ENCODE measurements at regions not wholly inside any gene's neighbourhood (a gene's known extent, or its start where the extent isn't known, plus 50 kb on each side); places are given as distances from the start of the nearest gene placed in this dataset.

DNA sequence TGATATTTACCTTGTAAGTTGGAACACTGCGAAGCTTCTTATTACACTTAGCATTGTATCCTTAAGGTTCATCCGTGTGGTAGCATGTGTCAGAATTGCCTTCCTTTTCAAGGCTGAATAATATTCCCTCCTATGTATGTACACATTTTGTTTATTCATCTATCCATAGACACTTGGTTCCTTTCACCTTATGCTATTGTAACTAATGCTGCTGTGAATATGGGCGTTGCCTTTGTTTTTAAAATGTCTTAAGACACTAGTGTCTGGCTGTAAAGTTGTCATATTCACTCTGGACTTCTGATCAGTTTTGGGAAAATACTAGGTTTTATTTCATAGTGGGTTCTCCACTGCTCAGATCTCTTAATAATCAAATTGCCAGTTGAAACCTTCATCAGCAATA lies 383.3 kb upstream of the PRR16 start:
- Mint-ChIP-seq H3K36me3 (no peaks in the 10 kb centered on the region), H3K27me3 (ENCODE audit: low read depth in 3 of 3) (no peaks in the 10 kb centered on the region), H3K4me1 (no peaks in the 10 kb centered on the region), H3K4me3 (no peak overlapping the region), H3K9me3 (peaks cover 0 to 2% (median 0%) of the 10 kb centered on the region in 7 donors), H3K27ac (no peak overlapping the region)
- Histone ChIP-seq H4K20me1 (ENCODE audit: insufficient read depth, low read length) (no peaks in the 10 kb centered on the region), H3K4me3 (replicated peaks in 1 of 3; ENCODE audit: low read depth in 2 of 3, low read length in 3 of 3) (no peak overlapping the region), H3K27me3 (ENCODE audit: control insufficient read depth in 2 of 2, insufficient read depth in 2 of 2, low read length in 2 of 2) (no peaks in the 10 kb centered on the region), H3K36me3 (replicated peaks in 1 of 2; ENCODE audit: control insufficient read depth in 1 of 2, insufficient read depth in 2 of 2, low read length in 2 of 2) (no peaks in the 10 kb centered on the region), H3K4me1 (ENCODE audit: control insufficient read depth in 1 of 2, insufficient read depth in 2 of 2, low read length in 2 of 2) (no peaks in the 10 kb centered on the region), H3K27ac (ENCODE audit: low read depth in 1 of 2, low read length in 2 of 2) (no peak overlapping the region), H3K9ac (ENCODE audit: insufficient read depth, low read length, poor library complexity, severe bottlenecking) (no peak overlapping the region), H3K79me2 (ENCODE audit: insufficient read depth, low read length) (no peaks in the 10 kb centered on the region), H3K4me2 (replicated peaks; ENCODE audit: extremely low read depth, low read length, poor library complexity, severe bottlenecking) (no peak overlapping the region), H2AFZ (ENCODE audit: insufficient read depth, low read depth, low read length, poor library complexity, severe bottlenecking) (no peak overlapping the region), H3K9me3 (replicated peaks in 1 of 2; ENCODE audit: control insufficient read depth in 1 of 2, insufficient read depth in 1 of 2, low read length in 2 of 2) (no peaks in the 10 kb centered on the region)
- TF ChIP-seq, protein P1, sequence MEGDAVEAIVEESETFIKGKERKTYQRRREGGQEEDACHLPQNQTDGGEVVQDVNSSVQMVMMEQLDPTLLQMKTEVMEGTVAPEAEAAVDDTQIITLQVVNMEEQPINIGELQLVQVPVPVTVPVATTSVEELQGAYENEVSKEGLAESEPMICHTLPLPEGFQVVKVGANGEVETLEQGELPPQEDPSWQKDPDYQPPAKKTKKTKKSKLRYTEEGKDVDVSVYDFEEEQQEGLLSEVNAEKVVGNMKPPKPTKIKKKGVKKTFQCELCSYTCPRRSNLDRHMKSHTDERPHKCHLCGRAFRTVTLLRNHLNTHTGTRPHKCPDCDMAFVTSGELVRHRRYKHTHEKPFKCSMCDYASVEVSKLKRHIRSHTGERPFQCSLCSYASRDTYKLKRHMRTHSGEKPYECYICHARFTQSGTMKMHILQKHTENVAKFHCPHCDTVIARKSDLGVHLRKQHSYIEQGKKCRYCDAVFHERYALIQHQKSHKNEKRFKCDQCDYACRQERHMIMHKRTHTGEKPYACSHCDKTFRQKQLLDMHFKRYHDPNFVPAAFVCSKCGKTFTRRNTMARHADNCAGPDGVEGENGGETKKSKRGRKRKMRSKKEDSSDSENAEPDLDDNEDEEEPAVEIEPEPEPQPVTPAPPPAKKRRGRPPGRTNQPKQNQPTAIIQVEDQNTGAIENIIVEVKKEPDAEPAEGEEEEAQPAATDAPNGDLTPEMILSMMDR (IDR thresholded peaks at IDR 0.05): no peak
- intact Hi-C loops (cut with micrococcal nuclease): no loop called here
- no CpG with 5 or more reads among the region's 3 CpGs for WGBS (ENCODE audit: insufficient coverage)
- DNase-seq: no peak

DNA sequence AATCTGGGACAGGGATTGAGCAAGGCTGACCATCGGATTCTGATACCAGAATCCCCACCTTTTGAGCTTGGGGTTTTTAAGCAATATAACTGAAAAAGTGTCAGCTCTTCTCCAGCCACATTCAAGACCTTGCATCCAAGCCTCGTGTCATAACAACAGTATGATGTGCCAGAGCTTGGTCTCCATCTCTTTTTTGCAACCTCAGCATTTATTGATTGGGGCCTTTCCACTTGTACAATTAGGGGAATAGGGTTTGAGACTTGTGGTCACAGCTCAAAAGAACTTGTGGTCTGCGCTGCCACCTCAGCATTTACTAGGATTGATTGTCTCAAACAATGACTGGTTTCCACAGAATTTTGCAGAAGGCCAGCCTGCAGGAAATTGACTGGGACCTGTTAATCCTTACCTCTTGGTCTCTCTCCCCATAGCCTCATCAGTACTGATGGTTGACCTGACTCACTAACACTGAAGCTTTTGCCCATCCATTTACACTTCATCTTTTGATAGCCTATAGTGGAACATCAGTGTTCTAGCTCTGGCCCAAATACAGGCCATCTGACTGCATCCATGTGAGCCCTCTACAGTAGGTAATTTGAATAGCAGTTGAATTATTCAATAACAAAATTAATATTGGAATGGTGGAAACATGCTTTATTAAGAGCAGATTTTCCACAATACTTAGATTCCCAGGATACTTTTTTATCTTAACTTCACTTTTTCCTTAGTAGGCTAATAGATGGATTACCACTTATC lies 381.6 kb upstream of the PRR16 start:
- Histone ChIP-seq H3K36me3 (replicated peaks in 1 of 2; ENCODE audit: control insufficient read depth in 1 of 2, insufficient read depth in 2 of 2, low read length in 2 of 2) (no peaks in the 10 kb centered on the region), H3K27me3 (ENCODE audit: control insufficient read depth in 2 of 2, insufficient read depth in 2 of 2, low read length in 2 of 2) (no peaks in the 10 kb centered on the region), H4K20me1 (ENCODE audit: insufficient read depth, low read length) (no peaks in the 10 kb centered on the region), H3K4me1 (ENCODE audit: control insufficient read depth in 1 of 2, insufficient read depth in 2 of 2, low read length in 2 of 2) (no peaks in the 10 kb centered on the region), H3K4me2 (replicated peaks; ENCODE audit: extremely low read depth, low read length, poor library complexity, severe bottlenecking) (no peak overlapping the region), H3K9ac (ENCODE audit: insufficient read depth, low read length, poor library complexity, severe bottlenecking) (no peak overlapping the region), H3K9me3 (replicated peaks in 1 of 2; ENCODE audit: control insufficient read depth in 1 of 2, insufficient read depth in 1 of 2, low read length in 2 of 2) (no peaks in the 10 kb centered on the region), H3K79me2 (ENCODE audit: insufficient read depth, low read length) (no peaks in the 10 kb centered on the region), H2AFZ (ENCODE audit: insufficient read depth, low read depth, low read length, poor library complexity, severe bottlenecking) (no peak overlapping the region), H3K4me3 (replicated peaks in 1 of 3; ENCODE audit: low read depth in 2 of 3, low read length in 3 of 3) (no peak overlapping the region), H3K27ac (ENCODE audit: low read depth in 1 of 2, low read length in 2 of 2) (no peak overlapping the region)
- DNase-seq: no peak
- H3K4me3 Mint-ChIP-seq: no peak overlapping the region
- H3K9me3 Mint-ChIP-seq: peaks cover 0 to 2% (median 0%) of the 10 kb centered on the region in 7 donors
- no peaks in the 10 kb centered on the region for H3K4me1 Mint-ChIP-seq
- no peaks in the 10 kb centered on the region for H3K27me3 Mint-ChIP-seq (ENCODE audit: low read depth in 3 of 3)
- intact Hi-C loops (cut with micrococcal nuclease): no loop called here
- H3K36me3 Mint-ChIP-seq: no peaks in the 10 kb centered on the region
- TF ChIP-seq, protein P1 (IDR thresholded peaks at IDR 0.05): no peak
- WGBS (ENCODE audit: insufficient coverage): 100% methylated on average over 2 of the region's 3 CpGs
- no peak overlapping the region for H3K27ac Mint-ChIP-seq
